ENCODE measurements at regions not wholly inside any gene's neighbourhood (a gene's known extent, or its start where the extent isn't known, plus 50 kb on each side); places are given as distances from the start of the nearest gene placed in this dataset.

GRCh38 chr16:81179219-81179618 lies 59.3 kb upstream of the BCO1 start:
- ChIA-PET CTCF (no interaction called here), RAD21 (ENCODE audit: low non-redundant PET in 1 of 2, low total read pairs in 2 of 2, uncharacterized antibody in 2 of 2, unreplicated experiment in 2 of 2) (no interaction called here), POLR2A (no interaction called here)
- Histone ChIP-seq H3K27ac (ENCODE audit: low read depth, low read length) (no peak overlapping the region), H3K9me3 (ENCODE audit: control insufficient read depth in 1 of 2, insufficient read depth in 1 of 2, low read depth in 1 of 2, low read length in 2 of 2) (no peaks in the 10 kb centered on the region), H2AFZ (ENCODE audit: low read depth, low read length, poor library complexity, severe bottlenecking) (no peak overlapping the region), H3K79me2 (ENCODE audit: insufficient read depth, low read length) (no peaks in the 10 kb centered on the region), H3K4me3 (replicated peaks in 1 of 2; ENCODE audit: low read depth in 1 of 2, low read length in 2 of 2) (no peak overlapping the region), H3K4me1 (ENCODE audit: control insufficient read depth in 1 of 2, insufficient read depth in 2 of 2, low read length in 2 of 2) (peaks cover 18 to 49% of the 10 kb centered on the region in 2 experiments), H3K9me2 (ENCODE audit: insufficient read depth) (no peaks in the 10 kb centered on the region), H3K36me3 (ENCODE audit: control insufficient read depth in 1 of 2, insufficient read depth in 2 of 2, low read length in 2 of 2) (no peaks in the 10 kb centered on the region), H3K9ac (ENCODE audit: low read length) (no peak overlapping the region), H4K20me1 (ENCODE audit: insufficient read depth) (no peaks in the 10 kb centered on the region), H3K4me2 (ENCODE audit: low read length) (no peak overlapping the region), H3K27me3 (ENCODE audit: insufficient read depth, low read length) (no peaks in the 10 kb centered on the region)
- DNase-seq (ENCODE audit: low read depth, low spot score), result no peak
- BruUV-seq (replicated peaks), result no TSS peak
- TF ChIP-seq POLR2AphosphoS5 (IDR thresholded peaks at IDR 0.05; ENCODE audit: low read depth, low read length) (no peak), EZH2 (IDR thresholded peaks at IDR 0.05) (no peak), RAD21 (IDR thresholded peaks at IDR 0.05; ENCODE audit: low read depth) (no peak), EGR1 (IDR thresholded peaks at IDR 0.05; ENCODE audit: low read depth) (no peak), ELF1 (IDR thresholded peaks at IDR 0.05; ENCODE audit: borderline replicate concordance, low read depth) (no peak), ATF3 (IDR thresholded peaks at IDR 0.05) (no peak), ZNF274 (IDR thresholded peaks at IDR 0.05; ENCODE audit: low read depth, low read length) (no peak), POLR2A (IDR thresholded peaks at IDR 0.05; ENCODE audit: borderline replicate concordance, extremely low read depth, insufficient read depth, insufficient read length) (no peak)
- TF ChIP-seq, protein P1, sequence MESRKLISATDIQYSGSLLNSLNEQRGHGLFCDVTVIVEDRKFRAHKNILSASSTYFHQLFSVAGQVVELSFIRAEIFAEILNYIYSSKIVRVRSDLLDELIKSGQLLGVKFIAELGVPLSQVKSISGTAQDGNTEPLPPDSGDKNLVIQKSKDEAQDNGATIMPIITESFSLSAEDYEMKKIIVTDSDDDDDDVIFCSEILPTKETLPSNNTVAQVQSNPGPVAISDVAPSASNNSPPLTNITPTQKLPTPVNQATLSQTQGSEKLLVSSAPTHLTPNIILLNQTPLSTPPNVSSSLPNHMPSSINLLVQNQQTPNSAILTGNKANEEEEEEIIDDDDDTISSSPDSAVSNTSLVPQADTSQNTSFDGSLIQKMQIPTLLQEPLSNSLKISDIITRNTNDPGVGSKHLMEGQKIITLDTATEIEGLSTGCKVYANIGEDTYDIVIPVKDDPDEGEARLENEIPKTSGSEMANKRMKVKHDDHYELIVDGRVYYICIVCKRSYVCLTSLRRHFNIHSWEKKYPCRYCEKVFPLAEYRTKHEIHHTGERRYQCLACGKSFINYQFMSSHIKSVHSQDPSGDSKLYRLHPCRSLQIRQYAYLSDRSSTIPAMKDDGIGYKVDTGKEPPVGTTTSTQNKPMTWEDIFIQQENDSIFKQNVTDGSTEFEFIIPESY (IDR thresholded peaks at IDR 0.05; ENCODE audit: extremely low read depth, insufficient replicate concordance, low read length), result no peak
- TF ChIP-seq, protein P2, sequence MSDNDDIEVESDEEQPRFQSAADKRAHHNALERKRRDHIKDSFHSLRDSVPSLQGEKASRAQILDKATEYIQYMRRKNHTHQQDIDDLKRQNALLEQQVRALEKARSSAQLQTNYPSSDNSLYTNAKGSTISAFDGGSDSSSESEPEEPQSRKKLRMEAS (IDR thresholded peaks at IDR 0.05), result no peak
- intact Hi-C loops (cut with micrococcal nuclease), result no loop called here
- ATAC-seq, result no peak
